HG03064 (cell line): ENCODE measurements at regions not wholly inside any gene's neighbourhood (a gene's known extent, or its start where the extent isn't known, plus 50 kb on each side); places are given as distances from the start of the nearest gene placed in this dataset.
"Not testable (repeated sequence)": the region's sequence is repeated elsewhere in the genome, so short reads cannot be mapped to it uniquely, and the experiment has no call there.

Experiments used
- ATAC-seq: cut with Tn5 transposase; IDR thresholded peaks from one replicate; pipeline ENCODE4 v1.9.1; 2021; ENCODE audit warnings: low read depth; ENCODE audit not compliant: unreplicated experiment

- not testable (repeated sequence) for ATAC-seq
Observed at GRCh38 chr16:29261427-29262248, 144.9 kb downstream of the NPIPB11 start.

- not testable (repeated sequence) for ATAC-seq
Observed at GRCh38 chr16:29260683-29261426, 145.7 kb downstream of the NPIPB11 start.

GRCh38 chr16:29259635-29260457, 146.7 kb downstream of the NPIPB11 start:
- not testable (repeated sequence) for ATAC-seq

- ATAC-seq = not testable (repeated sequence)
Observed at GRCh38 chr16:29258946-29259634, 147.4 kb downstream of the NPIPB11 start.

DNA sequence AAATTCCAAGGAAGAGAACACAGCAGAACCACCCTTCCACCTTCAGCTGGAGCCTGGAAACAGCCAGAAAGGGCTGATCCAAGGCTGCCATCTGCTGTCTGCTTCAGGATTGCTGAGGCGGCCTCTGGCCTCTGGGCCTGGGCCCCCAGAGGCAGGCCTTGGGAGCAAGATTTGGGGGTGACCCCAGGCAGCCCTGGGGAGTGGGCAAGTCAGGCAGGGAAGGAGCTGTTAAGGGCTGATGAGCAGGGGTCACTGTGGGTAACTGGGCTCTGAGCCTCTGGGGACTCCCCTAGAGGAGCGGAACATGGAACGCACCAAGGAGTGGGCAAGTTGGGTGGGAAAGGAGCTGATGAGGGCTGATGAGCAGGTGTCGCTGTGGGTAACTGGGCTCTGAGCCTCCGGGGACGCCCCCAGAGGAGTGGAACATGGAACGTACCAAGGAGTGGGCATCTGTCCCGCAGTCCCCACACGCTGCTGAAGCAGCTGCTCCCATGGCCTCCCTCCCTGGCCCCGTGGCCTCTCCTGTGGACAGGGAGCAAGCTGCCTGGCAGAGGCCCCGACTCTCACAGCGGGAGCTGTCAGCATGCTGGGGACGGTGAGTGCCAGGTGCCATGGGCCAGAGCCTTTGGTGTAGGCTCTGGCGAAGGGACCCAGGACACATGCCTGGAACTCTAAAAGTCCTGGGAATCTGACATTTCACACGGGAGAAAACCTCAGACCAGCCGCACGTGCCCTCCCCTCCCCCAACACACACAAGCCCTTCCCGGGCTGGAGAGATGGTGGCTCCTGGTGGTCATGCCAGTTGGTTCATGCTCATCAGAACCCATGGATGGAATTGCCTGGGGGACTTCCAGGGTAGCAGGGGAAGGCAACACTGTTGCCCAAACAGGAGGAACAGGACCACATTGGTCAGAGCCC, 148.8 kb downstream of the NPIPB11 start:
- ATAC-seq = not testable (repeated sequence)

- ATAC-seq = no peak
Observed at GRCh38 chr16:29256501-29256981, 150.0 kb downstream of the NPIPB11 start.

DNA sequence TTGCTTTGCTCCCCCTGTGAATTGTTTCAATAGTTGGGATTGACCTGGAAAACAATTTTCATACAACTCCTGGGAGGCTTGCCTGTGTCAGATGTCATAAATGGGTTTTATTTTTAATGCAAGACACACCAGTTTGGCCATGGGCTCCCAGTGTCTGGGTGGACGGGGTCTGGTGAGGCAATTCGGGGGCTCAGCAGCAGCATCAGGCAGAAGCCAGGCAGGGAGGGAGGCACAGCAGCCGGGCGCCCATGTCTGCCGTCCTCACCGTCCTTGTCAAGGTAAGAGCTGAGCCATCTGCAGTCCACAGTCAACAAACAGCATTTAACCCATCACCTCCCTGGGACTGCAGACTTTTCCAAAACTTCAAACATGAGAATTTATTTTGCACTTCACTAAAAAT, 150.6 kb downstream of the NPIPB11 start:
- ATAC-seq = not testable (repeated sequence)

- ATAC-seq = not testable (repeated sequence)
Observed at GRCh38 chr16:29255496-29255796, 151.1 kb downstream of the NPIPB11 start.

GRCh38 chr16:29254676-29255495, 151.6 kb downstream of the NPIPB11 start:
- ATAC-seq = no peak

DNA sequence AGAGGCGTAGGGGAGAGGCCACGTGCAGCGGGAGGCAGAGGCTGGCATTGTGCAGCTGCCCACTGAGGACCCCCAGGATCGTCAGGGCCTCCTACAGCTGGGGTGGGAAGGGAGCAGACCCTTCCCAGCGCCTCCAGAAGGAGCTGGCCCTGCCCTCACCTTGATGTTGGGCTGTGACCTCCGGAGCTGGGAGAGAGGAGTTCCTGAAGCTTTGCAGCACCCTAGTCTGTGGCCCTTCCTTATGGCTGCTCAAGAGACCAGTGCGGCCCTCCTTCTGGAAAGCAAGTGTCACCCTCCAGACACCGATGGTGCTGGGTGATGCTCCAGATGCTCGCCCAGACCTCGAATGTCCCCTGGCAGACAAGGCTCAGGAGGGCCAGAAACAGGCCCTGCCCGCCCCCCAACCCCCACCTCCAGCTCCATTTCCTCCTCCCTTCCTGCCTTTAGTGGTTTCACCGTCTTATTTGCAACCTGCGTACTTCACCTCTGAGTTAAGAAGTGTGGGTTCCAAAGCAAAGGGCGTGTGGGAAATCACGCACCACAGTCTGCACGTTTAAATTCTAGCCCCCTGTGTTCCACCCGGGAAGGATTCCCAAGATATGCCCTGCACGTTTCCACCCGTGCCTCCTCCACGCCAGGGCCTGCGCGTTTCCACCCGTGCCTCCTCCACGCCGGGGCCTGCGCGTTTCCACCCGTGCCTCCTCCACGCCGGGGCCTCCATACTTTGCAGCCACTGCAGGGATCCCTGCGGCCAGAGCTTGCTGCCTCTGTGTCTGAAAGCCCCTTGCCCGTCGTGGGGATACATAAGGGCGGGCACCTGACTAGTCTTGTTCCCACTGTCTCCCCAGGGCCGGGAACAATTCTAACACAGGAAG, 152.6 kb downstream of the NPIPB11 start:
- not testable (repeated sequence) for ATAC-seq

GRCh38 chr16:29253066-29253590, 153.4 kb downstream of the NPIPB11 start:
- not testable (repeated sequence) for ATAC-seq

- ATAC-seq = not testable (repeated sequence)
Observed at GRCh38 chr16:29252311-29252710, 154.2 kb downstream of the NPIPB11 start.

GRCh38 chr16:29251571-29252011, 154.9 kb downstream of the NPIPB11 start:
- ATAC-seq = not testable (repeated sequence)

DNA sequence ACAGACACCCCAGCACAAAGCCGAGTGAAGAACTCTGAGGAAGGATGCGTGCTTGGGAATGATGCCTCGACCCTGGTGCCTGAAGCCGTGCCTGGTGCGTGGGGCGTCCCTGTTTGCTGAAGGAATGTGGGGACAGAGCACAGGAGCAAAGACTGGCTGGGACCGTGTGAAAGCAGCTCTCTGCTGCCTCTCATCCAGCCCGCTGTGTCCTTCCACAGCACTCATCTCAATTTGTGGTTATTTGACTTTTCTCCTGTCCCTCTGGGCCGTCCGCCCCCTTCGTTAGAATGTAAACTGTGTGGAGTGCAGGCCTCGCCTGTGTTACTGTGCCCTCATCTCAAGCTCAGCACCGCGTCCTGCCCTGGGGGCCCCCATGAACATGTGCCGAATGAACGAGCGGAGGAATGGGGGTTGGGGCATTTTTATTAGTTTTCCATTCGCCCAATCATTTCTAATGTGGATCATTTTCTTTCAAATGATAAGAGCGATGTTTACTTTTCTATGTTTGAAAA, 155.5 kb downstream of the NPIPB11 start:
- not testable (repeated sequence) for ATAC-seq

DNA sequence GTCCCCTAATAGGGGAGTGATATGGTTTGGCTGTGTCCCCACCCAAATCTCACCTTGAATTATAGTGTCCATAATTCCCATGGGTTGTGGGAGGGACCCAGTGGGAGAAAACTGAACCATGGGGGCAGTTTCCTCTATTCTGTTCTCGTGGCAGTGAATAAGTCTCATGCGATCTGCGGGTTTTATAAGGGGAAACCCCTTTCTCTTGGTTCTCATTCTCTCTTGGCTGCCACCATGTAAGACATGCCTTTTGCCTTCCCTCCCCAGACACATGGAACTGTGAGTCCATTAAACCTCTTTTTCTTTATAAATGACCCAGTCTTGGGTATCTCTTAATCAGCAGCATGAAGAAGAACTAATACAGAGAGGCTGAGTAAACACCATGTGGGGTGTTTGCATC, 156.0 kb downstream of the NPIPB11 start:
- ATAC-seq = not testable (repeated sequence)

DNA sequence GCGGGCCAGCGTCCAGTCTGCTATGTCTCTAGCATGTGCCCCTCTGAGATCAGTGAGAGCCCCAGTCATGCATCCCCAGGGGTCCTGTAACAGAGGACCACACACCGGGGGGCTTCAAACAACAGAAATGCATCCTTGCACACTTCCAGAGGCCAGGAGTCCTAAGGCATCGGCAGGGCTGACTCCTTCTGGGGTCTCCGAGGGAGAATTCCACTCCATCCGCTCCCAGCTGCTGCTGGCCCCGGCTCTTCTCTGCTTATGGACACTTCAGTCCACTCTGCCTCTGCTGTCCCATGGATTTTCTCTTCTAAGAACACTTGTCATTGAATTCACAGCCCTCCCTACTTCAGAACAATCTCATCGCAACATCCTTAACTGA, 157.6 kb downstream of the NPIPB11 start:
- not testable (repeated sequence) for ATAC-seq
